Dedifferentiated amniotic fluid mesenchymal stem cell (primary cell): ENCODE measurements at regions not wholly inside any gene's neighbourhood (a gene's known extent, or its start where the extent isn't known, plus 50 kb on each side); places are given as distances from the start of the nearest gene placed in this dataset.

ENCODE experiments used
- DNase-seq: peaks from one replicate; pipeline ENCODE4 v3.0.0-alpha.2; 2016; ENCODE audit errors: extremely low spot score

- no peak for DNase-seq
These were observed 71.3 kb downstream of the CPN2 start for GRCh38 chr3:194279701-194280360.

DNA sequence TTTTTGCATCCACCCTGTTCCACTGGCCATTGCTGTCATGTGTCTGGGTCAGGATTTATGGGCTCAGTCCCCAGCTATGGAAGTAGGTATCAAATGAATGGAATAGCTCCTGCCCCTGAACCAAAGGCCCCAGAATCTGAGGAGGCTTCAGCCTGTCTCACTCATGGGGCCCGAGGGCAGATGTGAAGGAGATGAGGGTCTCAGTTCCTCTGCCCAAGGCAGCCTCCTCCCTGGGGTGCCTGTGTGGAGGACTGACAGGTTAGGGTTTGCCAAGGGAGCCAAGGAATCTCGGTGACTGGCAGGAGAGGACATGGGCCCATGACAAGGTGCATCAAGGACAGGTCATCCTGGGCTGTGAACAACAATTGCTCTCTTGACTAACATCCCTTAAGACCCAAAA, 70.4 kb downstream of the CPN2 start:
- DNase-seq = no peak

DNA sequence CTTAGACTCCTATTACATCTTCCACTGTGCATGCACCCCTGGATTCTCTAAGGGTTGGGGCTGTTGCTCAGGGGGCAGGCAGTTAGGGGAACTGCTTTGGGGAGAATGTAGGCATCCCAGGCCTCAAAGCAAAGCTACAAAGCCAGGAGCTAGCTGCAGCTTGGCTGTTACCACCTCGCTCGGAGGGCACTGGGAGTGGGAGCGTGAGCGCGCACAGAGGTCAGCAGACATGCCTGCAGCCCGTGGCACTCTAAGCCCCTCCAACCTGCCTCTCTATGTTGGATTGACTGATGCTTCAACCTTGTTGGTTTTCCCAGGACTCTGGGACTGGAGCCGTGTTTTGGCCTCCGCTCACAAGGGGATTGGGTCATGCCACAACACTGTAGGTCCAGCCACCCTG, 69.8 kb downstream of the CPN2 start:
- DNase-seq = no peak

GRCh38 chr3:194281766-194282165, 69.4 kb downstream of the CPN2 start:
- no peak for DNase-seq

DNA sequence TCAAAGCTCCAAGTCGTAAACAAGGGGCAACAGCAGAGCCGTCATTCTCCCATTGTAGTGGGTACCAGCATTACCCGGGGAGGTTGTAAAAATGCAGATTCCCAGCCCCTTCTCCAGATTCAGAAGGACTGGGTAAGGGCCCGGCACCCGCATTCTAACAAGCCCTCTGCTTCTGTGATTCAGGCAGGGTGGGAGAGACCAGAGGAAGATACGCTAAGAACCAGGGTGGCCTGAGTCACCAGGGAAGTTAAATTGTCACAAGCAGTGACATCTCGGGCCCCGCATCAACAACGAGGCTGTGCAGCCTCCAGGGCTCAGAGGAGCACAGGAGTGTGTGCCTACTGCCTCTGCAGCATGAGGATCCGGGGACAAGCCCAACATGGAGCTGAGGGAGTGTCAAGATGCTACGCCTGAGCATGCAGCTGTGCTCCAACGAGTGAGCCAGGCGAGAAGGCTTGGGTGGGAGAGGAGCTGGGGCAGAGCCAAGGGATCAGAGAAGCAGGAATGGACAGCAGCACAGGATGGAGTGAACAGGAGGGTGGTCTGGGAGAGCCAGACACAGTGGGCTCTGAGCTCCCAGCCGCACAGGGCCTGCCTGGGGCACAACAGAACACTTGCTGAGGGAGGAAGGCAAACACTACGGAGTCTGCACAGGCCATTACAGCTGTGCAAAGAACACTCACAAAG, 68.5 kb downstream of the CPN2 start:
- no peak for DNase-seq

GRCh38 chr3:194283221-194284006, 67.7 kb downstream of the CPN2 start:
- no peak for DNase-seq

DNA sequence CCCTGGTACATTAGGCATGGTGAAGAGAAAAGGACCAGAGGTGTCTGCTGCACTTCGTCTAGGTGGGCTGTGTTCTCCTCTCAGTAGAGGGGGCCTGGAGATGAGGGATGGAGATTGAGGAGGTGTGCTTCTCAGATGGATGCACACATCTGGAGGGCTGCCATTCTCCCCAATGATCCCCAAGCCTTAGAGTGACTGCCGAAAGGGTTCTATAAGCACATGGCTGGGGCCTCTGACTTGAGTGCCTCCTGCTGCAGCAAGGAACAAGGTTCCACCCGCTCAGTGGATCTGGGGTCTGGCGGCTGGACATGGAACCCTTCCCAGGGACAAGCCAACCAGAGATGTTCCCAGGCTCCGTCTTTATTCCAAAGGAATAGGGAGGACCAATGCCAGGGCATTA, 66.8 kb downstream of the CPN2 start:
- no peak for DNase-seq

DNA sequence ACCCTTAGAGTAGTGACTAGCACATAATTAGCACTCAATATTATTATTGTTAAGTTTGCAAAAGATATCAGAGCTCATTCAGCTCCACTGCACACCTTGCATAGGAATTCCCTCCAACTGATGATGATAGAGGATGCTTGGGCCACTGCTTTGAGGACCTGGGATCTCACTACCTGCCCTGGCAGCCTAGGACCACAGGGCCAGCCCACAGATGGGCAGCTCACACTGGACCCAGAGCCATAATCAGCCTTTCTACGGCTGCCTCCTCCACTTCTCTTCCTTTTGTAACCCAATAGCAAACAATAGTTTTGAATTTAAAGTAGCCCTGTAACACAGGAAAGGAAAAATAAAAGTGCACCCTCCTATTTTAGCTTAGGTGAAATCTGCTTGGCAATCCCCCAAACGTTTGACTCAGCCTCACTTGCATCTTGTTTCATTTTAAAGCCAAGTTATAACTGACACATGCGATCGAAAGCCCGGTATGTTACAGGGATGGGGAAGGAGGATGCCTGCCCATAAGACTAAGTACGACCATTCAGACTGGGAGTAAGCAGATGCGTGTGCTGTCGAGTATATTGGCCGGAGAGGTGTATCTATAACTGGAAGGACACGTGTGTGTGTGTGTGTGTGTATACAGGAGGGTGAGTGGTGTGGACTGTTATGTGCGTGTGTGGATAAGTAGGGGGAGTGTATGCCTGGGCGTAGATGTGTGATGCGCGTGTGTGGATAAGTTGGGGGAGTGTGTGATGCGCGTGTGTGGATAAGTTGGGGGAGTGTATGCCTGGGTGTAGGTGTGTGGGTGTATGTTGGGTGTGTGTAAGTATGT, 65.9 kb downstream of the CPN2 start:
- DNase-seq = peak; percentile 20

DNA sequence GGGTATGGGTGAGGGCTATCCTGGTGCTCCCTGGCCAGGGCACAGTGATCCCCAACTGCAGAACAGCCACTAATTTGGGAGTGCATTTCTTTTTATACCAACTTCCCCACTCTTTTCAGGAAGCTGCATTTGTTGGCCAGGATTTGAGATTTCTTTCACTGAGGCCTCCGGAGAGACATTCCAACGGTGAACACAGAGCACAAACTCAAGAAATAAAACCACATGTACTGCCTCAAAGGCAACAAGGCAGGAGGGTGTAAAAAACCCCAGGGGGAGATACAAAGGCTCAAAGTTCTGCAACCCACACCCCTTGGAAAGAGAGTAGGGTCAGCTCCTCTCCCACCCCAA, 65.3 kb downstream of the CPN2 start:
- no peak for DNase-seq

- no peak for DNase-seq
These were observed 64.6 kb downstream of the CPN2 start for GRCh38 chr3:194286375-194287146.

GRCh38 chr3:194287374-194287773, 63.8 kb downstream of the CPN2 start:
- DNase-seq = no peak

DNA sequence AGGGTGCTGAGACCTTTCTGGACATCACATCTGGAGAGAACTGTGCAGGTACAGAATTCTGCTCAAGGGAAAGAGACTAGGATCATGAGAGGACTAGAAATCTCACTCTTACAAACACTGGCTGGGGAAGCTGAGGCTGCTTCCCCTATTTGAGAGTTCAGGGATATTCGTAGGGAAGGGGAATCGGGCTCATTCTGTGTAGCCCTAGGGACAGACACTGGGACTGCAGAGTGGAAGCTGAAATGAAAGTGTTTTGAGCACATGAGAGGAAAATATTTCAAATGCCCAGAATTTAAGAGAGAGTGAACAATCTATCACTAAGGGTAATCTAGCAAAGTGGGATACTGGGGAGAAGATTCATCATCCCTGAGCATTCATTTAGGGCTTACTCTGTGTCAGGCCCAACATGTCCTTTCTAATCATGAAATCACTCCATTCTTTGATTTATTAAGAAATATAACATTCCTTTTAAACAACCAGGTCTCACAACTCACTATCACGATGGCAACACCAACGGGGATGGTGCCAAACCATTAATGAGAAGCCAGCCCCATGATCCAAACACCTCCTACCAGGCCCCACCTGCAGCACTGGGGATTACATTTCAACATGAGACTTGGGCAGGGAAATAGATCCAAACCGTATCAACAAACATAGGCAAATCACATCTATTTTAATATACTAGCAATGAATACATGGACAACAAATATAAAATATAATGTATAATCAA, 63.0 kb downstream of the CPN2 start:
- no peak for DNase-seq
